ENCODE measurements at regions not wholly inside any gene's neighbourhood (a gene's known extent, or its start where the extent isn't known, plus 50 kb on each side); places are given as distances from the start of the nearest gene placed in this dataset.
"Not testable (repeated sequence)": the region's sequence is repeated elsewhere in the genome, so short reads cannot be mapped to it uniquely, and the experiment has no call there.

DNA sequence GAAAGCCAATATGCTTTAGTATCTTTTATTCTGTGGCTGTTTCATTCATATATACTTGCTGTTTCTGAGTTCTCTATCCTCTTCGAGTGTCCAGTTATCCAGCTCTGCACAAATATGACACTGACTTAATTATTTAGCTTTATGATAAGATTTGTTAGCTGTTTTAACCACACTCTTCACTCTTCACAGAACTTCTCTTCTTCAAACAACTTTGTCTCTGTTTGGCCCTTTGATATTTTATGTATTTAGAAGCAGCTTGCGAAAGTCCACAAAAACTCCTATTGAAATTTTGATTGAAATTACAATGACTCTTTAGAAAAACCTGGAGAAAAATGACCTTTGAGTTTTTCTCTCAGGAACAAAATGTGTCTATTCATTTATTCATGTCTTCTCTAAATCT lies 407.0 kb downstream of the CPS1 start:
- no peak for DNase-seq

DNA sequence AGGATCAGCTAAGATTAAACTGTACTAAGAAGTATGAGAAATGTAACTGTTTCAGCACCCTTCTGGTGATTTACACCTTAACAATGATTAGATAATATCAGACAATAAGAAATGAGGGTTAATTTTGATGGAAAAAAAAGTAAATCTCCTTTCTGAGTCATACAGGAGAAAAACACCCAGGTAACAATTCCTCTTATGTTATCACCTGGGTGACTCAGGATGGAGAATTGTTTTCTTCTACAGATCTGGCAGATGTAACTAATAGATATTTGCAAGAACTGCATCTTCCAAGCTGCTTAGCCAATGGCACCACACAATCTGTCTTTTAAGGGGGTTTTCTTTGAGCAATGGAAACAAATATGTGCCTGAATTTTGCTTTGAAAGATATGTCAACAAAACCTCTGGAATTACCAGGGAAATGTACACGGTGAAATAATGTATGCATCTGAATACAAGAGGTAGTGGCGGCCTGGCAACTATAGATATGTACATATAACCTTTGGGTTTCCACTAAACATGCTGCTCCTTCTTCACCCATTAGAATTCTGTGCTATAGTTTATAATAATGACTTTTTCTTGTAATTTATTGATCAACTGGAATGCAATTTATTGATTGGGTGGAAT lies 407.9 kb downstream of the CPS1 start:
- no peak for DNase-seq

DNA sequence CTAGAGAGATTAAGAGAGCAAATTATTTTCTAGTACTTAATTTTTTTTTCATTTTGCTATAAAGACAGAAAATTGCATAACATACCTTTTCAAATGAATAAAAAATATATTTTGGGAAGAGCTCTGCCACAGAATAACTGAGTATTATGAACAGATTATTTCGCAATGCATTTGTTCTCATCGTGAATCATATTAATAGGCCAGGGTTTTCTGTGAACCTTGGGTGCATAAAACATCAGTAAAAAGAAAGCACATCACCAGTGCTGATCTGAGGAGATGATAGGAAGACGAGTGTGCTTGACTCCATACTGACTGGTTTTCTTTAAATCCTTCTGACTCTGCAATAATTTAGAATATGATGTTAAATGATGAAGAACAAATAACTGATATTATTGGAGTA lies 409.1 kb downstream of the CPS1 start:
- DNase-seq, result no peak

DNA sequence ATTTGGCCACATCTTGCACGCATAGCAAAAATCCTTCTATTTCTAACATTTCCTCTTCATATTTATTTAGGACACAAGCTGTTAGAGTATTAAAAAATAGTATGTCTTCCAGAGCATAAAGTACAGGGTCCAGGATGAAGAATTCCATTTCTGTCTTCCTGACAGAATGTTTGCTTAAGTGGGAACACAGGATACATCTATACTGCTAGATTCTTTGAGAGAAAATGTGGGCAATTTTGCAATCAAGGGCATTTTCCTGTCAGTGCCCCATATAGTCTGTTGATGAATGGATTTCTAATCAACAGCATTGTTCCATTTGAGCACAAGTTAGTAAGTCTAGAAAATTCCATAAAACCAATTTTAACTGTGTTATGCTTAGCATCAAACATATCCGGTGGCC lies 409.9 kb downstream of the CPS1 start:
- no peak for DNase-seq

DNA sequence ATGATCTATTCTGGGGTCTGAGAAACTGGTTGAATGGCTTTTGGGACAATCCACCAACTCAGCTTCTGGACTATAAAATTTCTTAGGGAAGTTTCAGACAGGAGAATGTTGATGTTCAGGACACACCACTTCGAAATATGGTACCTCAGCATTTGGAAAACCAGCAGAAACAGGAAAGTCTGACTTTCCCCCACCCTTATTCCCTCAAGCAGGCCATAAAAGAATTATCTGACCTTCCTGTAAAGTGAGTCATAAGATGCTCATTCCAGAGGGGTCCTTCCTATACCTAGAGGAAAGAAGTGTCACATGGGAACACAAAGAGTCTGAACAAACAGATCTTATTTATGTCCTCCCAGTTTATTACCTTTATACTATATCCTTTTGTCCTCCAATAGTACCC lies 415.0 kb downstream of the CPS1 start:
- no peak for DNase-seq

DNA sequence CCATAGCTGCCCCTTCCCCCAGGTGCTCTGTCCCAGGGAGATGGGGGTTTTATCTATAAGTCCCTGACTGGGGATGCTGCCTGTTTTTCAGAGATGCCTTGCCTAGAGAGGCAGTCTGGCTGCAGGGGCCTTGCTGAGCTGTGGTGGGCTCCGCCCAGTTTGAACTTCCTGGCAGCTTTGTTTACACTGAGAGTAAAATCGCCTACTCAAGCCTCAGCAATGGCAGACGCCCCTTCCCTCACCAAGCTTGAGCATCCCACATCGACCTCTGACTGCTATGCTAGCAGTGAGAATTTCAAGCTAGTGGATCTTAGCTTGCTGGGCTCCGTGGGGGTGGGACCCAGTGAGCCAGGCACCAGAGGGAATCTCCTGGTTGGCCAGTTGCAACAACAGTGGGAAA lies 430.4 kb downstream of the CPS1 start:
- not testable (repeated sequence) for DNase-seq

DNA sequence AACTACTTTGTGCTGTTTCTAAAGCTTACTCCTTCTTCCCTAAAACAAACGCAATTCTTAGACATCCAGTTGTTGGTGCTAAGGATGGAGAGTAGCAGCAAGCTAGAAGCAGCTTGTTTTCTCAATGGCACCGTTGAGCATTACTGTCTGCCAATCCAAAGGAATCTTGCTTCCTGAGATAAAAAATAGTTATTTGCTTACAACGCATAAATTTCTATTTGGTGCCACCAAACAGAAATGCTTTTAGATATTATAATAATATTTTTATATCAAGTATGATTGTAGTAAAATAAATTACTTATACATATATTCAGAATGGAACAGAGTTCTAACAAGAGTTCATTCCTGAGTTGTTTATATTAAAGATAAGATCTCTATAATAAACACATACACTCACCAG lies 434.7 kb downstream of the CPS1 start:
- no peak for DNase-seq

DNA sequence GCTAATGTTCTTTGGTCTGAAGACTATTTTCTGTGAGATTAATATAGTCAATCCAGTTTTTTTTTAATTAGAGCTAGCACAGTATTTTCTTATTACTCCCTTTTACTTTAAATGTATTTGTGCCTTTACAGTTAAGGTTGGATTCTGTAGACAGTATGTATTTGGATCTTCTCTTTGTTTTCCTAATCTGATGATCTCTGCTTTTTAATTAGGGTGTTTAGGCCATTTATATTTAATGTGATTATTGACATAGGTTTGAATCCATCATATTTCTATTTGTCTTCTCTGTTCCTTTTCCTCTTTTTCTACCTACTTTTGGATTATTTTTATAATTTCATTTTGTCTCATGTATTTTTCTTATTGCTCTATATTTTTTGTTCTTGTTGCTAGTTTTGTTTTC lies 437.7 kb downstream of the CPS1 start:
- DNase-seq, result no peak

DNA sequence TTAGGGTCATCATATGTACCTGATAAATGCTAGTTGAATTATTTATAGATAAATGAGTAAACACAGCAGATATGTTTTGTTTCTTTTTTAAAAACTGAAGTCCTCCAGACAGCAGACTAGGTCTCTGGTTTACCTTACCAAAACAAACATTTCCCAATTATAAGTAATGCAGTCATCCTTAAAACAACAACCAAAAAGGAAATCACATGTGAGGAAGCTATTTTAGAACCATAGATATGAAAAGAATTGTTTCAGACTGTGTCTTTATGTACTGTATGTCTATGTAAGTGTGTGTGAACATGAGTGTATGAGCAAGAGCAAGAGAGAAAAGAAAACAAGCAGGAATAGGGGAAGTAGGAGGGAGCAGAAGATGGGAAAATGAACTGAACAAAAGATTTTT lies 441.0 kb downstream of the CPS1 start:
- no peak for DNase-seq

DNA sequence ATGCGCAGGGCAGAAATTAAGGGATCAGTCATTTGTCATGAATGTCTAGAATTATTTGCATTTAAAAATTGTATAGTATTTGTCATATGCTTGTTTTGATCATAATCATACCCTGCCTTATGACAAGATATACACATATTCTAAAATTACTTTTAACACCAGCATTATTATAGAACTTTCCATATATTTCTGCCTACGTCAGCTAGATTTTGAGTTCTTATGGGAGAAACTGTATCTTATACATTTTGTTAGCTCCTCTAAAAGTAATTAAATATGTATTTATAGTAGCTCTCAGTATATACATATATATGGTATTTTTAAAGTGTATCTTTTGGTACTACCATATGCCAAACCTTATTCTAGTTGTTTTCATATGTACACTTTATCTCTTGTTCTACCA lies 441.9 kb downstream of the CPS1 start:
- no peak for DNase-seq

DNA sequence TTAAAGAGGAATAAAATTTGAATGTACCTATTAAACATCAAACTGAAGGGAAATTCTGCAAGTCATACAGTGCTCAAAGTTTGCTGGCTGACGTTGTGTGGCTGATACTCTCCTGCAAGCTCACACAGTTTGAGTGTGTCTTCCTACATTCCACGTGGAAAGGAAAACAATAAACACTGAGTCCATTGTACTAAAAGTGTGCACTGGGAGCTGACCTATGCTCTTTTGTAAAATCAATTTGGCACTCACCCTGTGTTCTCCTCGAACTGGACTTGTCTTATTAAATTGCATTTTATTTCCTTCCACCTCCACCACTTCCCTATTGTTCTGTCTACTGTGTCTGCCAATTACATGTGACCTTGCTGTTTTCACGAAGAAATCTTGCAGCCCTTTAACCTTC lies 458.0 kb downstream of the CPS1 start:
- no peak for DNase-seq

DNA sequence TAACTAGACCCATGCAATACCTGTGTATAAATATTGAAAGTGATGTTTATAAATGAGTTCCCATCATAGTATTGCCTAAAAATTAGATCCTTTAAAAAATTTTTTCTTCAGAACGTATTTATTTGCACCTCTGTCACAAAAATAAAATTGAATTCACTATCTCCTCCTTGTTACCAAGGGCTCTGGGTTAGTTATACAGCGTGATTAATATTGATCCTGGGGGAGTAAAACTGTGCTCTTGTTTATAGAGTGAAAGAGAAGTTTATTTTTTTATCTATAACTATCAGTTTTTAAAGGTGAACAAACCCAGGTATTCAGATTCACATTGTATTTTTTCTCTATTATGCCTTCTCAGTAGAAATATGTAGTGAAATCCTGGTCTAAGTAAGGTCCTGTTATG lies 458.5 kb downstream of the CPS1 start:
- no peak for DNase-seq

DNA sequence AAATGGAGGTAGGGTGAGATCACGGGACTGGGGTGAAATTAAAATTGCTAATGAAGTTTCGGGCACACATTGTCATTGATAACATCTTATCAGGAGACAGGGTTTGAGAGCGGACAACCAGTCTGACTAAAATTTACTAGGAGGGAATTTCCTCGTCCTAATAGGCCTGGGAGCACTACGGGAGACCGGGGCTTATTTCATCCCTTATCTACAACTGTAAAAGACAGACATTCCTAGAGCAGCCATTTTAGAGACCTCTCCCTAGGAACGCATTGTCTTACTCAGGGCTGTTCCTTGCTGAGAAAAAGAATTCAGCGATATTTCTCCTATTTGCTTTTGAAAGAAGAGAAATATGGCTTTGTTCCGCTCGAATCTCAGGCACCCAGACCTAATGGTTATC lies 468.7 kb downstream of the CPS1 start:
- DNase-seq, result not testable (repeated sequence)

DNA sequence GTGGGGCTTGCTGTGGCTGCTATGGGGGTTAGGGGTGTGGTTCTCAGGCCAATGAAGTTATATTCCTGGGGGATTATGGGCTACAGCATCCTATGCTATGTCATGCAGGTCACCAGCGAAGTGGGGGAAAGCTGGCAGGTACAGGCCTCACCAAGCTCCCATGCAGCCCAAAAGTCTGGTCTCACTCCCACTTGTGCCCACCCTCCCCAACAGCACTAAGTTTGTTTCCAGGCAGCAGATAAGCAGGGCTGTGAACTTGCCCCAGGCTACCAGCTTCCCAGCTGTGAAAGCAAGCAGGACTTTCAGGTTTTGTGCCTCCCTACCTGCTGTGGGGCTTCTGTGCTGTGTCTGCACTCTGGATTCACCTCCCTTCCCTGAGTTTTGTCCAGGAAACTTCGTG lies 469.7 kb downstream of the CPS1 start:
- no peak for DNase-seq

DNA sequence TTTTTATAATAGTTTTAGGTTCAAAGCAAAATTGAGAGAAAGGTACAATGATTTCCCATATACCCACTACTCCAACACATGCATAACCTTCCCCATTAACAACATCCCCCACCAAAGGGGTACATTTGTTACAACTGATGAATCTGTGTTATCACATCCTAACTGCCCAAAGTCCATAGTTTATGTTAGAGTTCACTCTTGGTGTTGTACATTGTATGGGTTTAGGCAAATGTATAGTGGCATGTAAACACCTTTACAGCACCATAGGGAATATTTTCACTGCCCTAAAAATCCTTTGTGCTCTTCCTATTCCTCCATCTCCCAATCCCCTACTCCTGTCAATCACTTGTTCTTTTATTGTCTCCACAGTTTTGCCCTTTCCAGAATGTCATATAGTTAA lies 471.6 kb downstream of the CPS1 start:
- DNase-seq, result no peak

DNA sequence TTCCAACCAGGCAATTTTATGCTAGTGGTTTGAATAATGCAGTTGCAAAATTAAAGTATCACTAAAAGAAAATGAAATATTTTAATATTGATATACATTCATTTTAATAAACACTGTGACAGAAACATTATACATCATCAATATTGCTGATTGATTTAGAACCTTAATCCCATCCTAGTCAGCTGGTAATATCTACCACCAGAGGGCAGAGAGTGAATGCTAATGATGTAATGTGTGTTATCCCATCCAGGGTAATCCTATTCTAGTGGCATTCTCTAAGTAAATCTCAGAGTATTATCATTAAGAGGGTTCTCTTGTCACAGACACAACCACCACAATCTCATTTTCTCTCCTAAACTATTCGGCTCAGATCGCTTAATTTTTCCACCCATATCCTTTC lies 477.4 kb downstream of the CPS1 start:
- no peak for DNase-seq

DNA sequence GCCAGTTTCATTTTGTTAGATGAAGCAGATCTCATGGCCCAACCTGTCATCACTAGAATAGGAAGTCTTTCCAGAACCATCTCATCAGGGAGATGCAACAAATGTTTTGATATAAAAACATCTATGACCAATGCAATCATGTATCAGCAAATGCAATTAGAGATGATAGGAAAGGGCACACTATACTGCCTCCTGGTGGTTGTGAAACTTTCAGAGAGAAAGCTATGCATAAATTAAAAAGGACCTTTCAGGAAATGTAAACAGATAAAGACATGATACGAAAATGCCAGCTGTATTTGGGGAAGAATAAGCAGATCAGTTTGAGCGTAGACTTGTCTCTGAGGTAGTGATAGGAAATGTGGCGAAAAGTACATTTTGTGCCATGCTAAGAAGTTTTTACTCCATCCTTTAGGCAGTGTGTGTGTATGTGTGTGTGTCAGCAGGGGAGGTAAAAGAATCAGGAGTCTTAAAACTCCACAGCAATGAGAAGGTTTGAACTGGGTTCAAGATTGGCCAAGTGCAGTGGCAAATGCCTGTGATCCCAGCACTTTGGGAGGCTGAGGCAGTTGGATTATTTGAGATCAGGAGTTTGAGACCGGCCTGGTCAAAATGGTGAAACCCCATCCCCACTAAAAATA lies 479.3 kb downstream of the CPS1 start:
- DNase-seq, result no peak

DNA sequence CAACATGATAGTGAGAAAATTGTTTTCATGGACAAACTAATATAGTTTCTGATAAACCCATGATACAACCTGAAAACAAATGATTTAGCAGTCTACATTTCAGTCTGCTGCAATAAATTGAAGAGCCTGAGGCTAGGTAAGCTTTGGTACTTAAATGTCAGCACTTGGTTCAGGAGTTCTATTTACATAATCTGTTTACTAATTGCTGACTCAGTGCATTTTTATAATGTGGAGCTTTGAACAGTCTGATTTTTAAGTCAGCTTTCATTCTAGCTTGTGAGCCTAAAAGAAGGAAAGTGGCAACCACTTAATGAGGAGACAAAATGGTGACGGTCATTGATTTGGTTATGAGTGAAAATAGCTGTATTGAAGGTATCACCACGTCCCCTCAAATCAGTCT lies 488.6 kb downstream of the CPS1 start:
- no peak for DNase-seq

DNA sequence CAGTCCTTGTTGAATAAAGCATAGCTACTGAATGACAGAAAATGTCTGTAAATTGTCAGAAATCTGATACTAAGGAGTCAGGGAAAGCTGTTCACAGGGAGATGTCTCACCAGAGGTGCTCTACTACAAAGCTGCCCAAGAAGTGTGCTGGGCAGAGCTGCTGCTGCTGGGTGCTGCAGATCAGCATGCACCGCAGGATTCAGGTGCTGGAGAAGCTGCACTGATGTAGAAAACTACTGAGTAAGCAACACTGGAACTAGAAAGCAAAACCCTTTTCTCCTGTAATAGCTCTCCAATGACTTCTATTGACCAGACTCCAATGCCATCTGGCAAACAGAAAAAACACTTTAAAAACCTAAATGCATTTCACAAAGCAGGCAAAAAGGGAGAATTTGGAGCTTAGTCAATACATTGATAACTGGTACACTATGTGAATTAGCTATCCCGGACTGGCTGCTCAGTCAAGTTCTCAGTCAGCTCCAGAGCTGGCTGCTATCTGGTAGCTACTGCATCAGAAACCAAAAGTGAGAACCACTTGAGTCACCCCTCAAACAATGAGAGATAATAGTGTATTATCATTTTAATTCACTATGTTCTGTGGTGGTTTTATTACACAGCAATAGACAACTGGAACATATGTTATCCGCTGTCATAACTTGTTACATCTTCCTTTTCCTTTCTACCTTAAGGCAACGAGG lies 493.1 kb downstream of the CPS1 start:
- no peak for DNase-seq

DNA sequence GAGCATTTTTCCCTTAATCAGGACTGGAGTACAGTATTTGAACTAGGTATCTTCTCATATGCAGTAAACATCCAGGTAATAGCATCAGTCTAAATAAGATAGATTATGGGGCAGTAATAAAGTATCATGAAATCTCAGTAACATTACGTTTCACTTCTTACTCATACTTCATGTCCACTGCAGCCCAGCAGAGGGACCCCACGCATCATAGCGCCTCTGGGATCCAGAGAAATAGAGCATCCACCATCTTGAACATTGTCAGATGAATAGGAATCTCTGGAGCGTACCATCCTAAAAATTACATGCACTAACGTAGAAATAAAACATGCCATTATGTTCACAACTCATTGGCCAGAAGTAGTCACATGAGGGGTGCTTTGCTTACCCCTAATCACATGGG lies 499.0 kb downstream of the CPS1 start:
- no peak for DNase-seq

DNA sequence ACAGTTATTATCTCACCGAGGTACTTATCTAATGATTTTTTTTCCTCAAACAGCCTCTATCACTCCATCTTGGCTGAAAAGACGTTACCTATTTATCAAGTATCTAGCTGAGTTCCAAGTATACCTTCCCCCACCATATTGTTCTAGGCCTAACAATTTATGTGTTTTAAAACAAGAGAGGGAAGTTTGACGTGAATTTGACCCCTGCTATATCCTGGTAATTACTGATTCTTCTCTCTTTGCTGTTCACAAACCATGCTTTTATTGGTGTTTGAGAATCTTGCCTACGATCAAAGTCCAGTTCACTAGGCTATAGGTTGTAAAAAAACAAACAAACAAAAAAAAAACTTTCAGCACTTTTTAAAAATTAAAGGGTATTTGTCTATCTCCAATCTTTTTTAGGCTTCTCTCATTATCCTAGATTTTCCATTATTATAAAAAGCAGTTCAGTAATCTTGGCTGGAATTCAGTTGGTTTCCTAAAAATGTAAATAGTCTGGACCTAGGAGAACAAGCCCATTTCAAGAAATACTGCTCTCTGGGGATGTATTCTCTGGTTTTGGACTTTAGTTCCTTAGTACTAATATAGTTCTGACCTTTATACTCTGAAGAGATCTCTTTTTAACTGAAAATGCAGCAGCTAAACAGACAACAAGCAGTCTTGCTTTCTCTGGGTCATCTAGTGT lies 505.4 kb downstream of the CPS1 start:
- DNase-seq, result no peak

DNA sequence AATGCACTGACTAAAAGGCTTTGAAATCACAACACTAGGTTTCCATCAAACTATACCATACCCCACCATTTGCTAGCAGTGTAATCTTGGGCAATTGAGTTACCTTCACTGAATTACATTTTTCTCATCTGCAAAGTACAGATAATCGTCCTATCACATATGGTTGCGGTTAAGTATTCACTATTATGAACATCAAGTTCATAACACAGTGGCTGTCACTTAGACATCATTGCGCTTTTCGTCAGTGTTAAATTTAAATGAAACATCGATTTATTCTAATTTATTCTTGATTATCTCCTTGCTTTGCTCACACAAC lies 505.9 kb downstream of the CPS1 start:
- DNase-seq, result no peak

DNA sequence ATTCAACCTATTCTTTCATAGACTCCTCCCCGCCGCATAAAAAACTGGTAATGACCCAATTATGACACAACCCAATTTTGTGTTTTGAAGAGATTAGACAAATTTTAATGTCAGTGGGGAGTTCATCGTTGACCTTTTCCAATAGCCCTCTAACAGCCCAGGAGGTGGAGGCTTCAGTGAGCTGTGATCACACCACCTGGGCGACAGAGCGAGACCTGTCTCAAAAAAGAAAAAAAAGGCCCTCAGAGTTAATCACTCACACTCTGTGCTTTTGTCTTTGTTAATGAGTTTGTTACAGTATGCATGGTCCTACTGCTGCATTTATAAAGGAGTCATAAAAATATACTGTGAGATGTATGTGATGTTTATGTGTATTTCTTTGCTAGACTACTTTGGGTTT lies 510.6 kb downstream of the CPS1 start:
- DNase-seq, result no peak

DNA sequence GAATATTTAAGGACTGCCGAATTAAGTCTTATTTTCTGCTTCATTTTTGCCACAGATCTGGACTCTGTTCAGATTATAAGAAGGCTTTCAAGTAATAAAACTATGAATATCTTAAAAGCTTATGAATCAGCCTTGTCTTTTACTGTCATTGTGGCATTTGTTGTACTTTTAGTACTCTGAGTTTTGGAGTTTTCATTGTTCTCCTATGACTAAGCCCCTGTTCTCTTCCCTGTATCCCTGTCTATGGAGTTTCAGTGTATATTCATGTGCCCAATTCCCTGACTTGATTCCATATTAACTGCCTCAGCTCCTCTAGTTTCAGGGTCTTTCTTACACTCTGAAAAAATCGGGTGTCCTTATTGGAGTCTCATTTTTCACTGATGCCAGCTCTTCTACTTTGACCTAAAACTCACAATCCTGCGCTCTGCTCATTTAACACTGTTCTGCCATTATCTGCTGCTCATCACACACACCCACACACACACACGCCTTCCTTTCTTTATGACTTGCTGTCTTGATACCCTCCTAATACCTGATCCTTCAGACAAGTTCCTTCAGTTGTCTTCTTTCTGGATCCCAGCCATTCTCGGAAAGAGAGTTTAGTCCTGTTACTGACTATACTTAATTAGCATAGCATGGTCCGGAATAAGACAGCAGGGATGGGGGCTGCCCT lies 511.8 kb downstream of the CPS1 start:
- DNase-seq, result no peak

All from NCI-H2107 (cell line).